SK-N-SH (cell line): ENCODE measurements at regions not wholly inside any gene's neighbourhood (a gene's known extent, or its start where the extent isn't known, plus 50 kb on each side); places are given as distances from the start of the nearest gene placed in this dataset.
"Not testable (repeated sequence)": the region's sequence is repeated elsewhere in the genome, so short reads cannot be mapped to it uniquely, and the experiment has no call there.

Experiments
- EP300 ChIP-seq, 2 experiments: IDR thresholded peaks; 2 replicates each; pipeline versions ENCODE4 v1.4.0 to v1.6.1; 2012; ENCODE audit warnings: borderline replicate concordance in 1 of 2, low read depth in 1 of 2, low read length in 1 of 2
- EZH2phosphoT487 ChIP-seq: fragments of 200-600 bp; sonication (generic); IDR thresholded peaks from 2 replicates; pipeline ENCODE4 v1.6.1; 2017; ENCODE audit warnings: low read depth, mixed run types, mild to moderate bottlenecking, antibody characterized with exemption, moderate library complexity, borderline replicate concordance
- FOXM1 ChIP-seq: IDR thresholded peaks from 2 replicates; pipeline ENCODE4 v1.4.0; 2012; ENCODE audit warnings: low read depth, mild to moderate bottlenecking
- GABPA ChIP-seq: IDR thresholded peaks from 2 replicates; pipeline ENCODE4 v1.4.0; 2012; ENCODE audit warnings: low read depth, mild to moderate bottlenecking
- JUND ChIP-seq: IDR thresholded peaks from 2 replicates; pipeline ENCODE4 v1.4.0; 2012
- MXI1 ChIP-seq: IDR thresholded peaks from 2 replicates; pipeline ENCODE4 v1.6.1; 2012; ENCODE audit warnings: mild to moderate bottlenecking, low read depth, low read length, improper control_type of control experiment
- NFIC ChIP-seq: IDR thresholded peaks from 2 replicates; pipeline ENCODE4 v1.4.0; 2012; ENCODE audit warnings: borderline replicate concordance
- POLR2AphosphoS5 ChIP-seq: IDR thresholded peaks from 2 replicates; pipeline ENCODE4 v1.6.1; 2012; ENCODE audit warnings: low read depth, low read length
- RCOR1 ChIP-seq: fragments of 150-350 bp; IDR thresholded peaks from 2 replicates; pipeline ENCODE4 v1.6.1; 2017; ENCODE audit warnings: antibody characterized with exemption, low read length
- SIN3A ChIP-seq: IDR thresholded peaks from 2 replicates; pipeline ENCODE4 v1.6.1; 2012; ENCODE audit warnings: low read depth, mild to moderate bottlenecking, low read length, moderate library complexity, borderline replicate concordance
- YY1 ChIP-seq: IDR thresholded peaks from 2 replicates; pipeline ENCODE4 v1.4.0; 2012; ENCODE audit warnings: low read depth, mild to moderate bottlenecking
- TF ChIP-seq, protein P1 (sequence below): fragments of 200-600 bp; sonication (generic); IDR thresholded peaks from 2 replicates; pipeline ENCODE4 v1.6.1; 2017; ENCODE audit warnings: antibody characterized with exemption, mild to moderate bottlenecking, moderate library complexity
- TF ChIP-seq, protein P2 (sequence below): IDR thresholded peaks from 2 replicates; pipeline ENCODE4 v1.4.0; 2012; ENCODE audit warnings: low read depth

DNA sequence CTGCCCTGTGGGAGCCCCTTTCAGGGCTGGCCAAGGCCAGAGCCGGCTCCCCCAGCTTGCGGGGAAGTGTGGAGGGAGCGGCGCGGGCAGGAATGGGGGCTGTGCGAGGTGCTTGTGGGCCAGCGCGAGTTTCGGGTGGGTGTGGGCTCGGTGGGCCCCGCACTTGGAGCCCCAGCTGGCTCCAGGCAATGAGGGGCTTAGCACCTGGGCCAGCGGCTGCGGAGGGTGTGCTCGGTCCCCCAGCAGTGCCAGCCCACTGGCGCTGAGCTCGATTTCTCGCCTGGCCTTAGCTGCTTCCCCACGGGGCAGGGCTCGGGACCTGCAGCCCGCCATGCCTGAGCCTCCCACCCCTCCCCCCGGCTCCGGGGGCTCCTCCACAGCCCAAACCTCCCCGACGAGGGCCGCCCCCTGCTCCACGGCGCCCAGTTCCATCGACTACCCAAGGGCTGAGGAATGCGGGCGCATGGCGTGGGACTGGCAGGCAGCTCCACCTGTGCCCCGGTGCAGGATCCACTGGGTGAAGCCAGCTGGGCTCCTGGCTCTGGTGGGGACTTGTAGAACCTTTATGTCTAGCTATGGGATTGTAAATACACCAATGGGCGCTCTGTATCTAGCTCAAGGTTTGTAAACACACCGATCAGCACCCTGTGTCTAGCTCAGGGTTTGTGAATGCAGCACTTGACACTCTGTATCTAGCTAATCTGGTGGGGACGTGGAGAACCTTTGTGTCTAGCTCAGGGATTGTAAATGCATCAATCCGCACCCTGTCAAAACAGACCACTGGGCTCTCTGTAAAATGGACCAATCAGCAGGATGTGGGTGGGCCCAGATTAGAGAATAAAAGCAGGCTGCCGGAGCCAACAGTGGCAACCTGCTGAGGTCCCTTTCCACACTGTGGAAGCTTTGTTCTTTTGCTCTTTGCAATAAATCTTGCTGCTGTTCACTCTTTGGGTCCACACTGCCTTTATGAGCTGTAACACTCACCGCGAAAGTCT lies 1379.1 kb downstream of the RAPGEF2 start:
- TF ChIP-seq, protein P1, sequence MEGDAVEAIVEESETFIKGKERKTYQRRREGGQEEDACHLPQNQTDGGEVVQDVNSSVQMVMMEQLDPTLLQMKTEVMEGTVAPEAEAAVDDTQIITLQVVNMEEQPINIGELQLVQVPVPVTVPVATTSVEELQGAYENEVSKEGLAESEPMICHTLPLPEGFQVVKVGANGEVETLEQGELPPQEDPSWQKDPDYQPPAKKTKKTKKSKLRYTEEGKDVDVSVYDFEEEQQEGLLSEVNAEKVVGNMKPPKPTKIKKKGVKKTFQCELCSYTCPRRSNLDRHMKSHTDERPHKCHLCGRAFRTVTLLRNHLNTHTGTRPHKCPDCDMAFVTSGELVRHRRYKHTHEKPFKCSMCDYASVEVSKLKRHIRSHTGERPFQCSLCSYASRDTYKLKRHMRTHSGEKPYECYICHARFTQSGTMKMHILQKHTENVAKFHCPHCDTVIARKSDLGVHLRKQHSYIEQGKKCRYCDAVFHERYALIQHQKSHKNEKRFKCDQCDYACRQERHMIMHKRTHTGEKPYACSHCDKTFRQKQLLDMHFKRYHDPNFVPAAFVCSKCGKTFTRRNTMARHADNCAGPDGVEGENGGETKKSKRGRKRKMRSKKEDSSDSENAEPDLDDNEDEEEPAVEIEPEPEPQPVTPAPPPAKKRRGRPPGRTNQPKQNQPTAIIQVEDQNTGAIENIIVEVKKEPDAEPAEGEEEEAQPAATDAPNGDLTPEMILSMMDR, result not testable (repeated sequence)
- not testable (repeated sequence) for TF ChIP-seq SIN3A; POLR2AphosphoS5; YY1; JUND; FOXM1; GABPA; EZH2phosphoT487; MXI1; EP300 (IDR thresholded peaks at IDR 0.05; ENCODE audit: borderline replicate concordance in 1 of 2, low read depth in 1 of 2, low read length in 1 of 2); RCOR1; NFIC
- TF ChIP-seq, protein P2, sequence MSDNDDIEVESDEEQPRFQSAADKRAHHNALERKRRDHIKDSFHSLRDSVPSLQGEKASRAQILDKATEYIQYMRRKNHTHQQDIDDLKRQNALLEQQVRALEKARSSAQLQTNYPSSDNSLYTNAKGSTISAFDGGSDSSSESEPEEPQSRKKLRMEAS, result not testable (repeated sequence)
